ENCODE measurements at regions not wholly inside any gene's neighbourhood (a gene's known extent, or its start where the extent isn't known, plus 50 kb on each side); places are given as distances from the start of the nearest gene placed in this dataset.
"Not testable (repeated sequence)": the region's sequence is repeated elsewhere in the genome, so short reads cannot be mapped to it uniquely, and the experiment has no call there.

GRCh38 chr18:34352385-34353163 is 127.9 kb upstream of the NOL4 start:
- no peak for DNase-seq

GRCh38 chr18:34354351-34354750 is 129.6 kb upstream of the NOL4 start:
- DNase-seq: no peak

- DNase-seq: no peak
Measured at GRCh38 chr18:34357944-34358580, 133.3 kb upstream of the NOL4 start.

- no peak for DNase-seq
Measured at GRCh38 chr18:34358923-34359322, 134.2 kb upstream of the NOL4 start.

GRCh38 chr18:34364699-34365098 is 140.0 kb upstream of the NOL4 start:
- DNase-seq: no peak

GRCh38 chr18:34370704-34371395 is 146.1 kb upstream of the NOL4 start:
- no peak for DNase-seq

- DNase-seq: no peak
Measured at GRCh38 chr18:34380326-34380725, 155.6 kb upstream of the NOL4 start.

- DNase-seq: no peak
Measured at GRCh38 chr18:34385311-34385710, 160.6 kb upstream of the NOL4 start.

GRCh38 chr18:34386803-34387202 is 162.1 kb upstream of the NOL4 start:
- DNase-seq: no peak

- DNase-seq: no peak
Measured at GRCh38 chr18:34397286-34397896, 172.7 kb upstream of the NOL4 start.

GRCh38 chr18:34399892-34400291 is 175.2 kb upstream of the NOL4 start:
- no peak for DNase-seq

GRCh38 chr18:34400834-34401233 is 176.1 kb upstream of the NOL4 start:
- DNase-seq: no peak

GRCh38 chr18:34401775-34402174 is 177.1 kb upstream of the NOL4 start:
- no peak for DNase-seq

GRCh38 chr18:34407471-34407870 is 182.8 kb upstream of the NOL4 start:
- DNase-seq: not testable (repeated sequence)

- no peak for DNase-seq
Measured at GRCh38 chr18:34411952-34412351, 187.2 kb upstream of the NOL4 start.

GRCh38 chr18:34431042-34431441 is 206.3 kb upstream of the NOL4 start:
- DNase-seq: no peak

- no peak for DNase-seq
Measured at GRCh38 chr18:34444622-34445021, 219.9 kb upstream of the NOL4 start.

GRCh38 chr18:34448662-34449061 is 223.9 kb upstream of the NOL4 start:
- no peak for DNase-seq

- no peak for DNase-seq
Measured at GRCh38 chr18:34457761-34458160, 233.0 kb upstream of the NOL4 start.

GRCh38 chr18:34458410-34458977 is 233.8 kb upstream of the NOL4 start:
- DNase-seq: no peak

GRCh38 chr18:34461266-34461665 is 236.6 kb upstream of the NOL4 start:
- no peak for DNase-seq

- no peak for DNase-seq
Measured at GRCh38 chr18:34467058-34467457, 242.3 kb upstream of the NOL4 start.

GRCh38 chr18:34480162-34480700 is 229.9 kb upstream of the DTNA start:
- DNase-seq: no peak

Measured in CD4-positive, alpha-beta T cell treated with Interleukin-21 for 1 hour (primary cell).